Activated CD4-positive, alpha-beta T cell treated with anti-CD3 and anti-CD28 coated beads, Interleukin-2, amount 10 ng/mL, durations not matched to agents 7 days and 5 days (primary cell): ENCODE measurements at regions not wholly inside any gene's neighbourhood (a gene's known extent, or its start where the extent isn't known, plus 50 kb on each side); places are given as distances from the start of the nearest gene placed in this dataset.

Experiments used
- CTCF ChIA-PET: fragments of 350-600 bp; sonication (Branson Sonifier 250); formaldehyde crosslinking; loops from one replicate; lab custom pipeline; 2021; ENCODE audit warnings: antibody characterized with exemption; lab: Charles Lee
- POLR2A ChIA-PET: fragments of 350-600 bp; sonication (Branson Sonifier 250); formaldehyde crosslinking; loops from one replicate; lab custom pipeline; 2021; ENCODE audit warnings: antibody characterized with exemption; lab: Charles Lee
- DNase-seq: peaks from one replicate; pipeline ENCODE4 v3.0.0-alpha.2; 2020
- H3K27ac Mint-ChIP-seq: one replicate; pipeline ENCODE4 v1.8.0; 2021; ENCODE audit warnings: mild to moderate bottlenecking, moderate library complexity, mixed read lengths
- H3K27me3 Mint-ChIP-seq: one replicate; pipeline ENCODE4 v1.8.0; 2021; ENCODE audit warnings: mixed read lengths
- H3K36me3 Mint-ChIP-seq: one replicate; pipeline ENCODE4 v1.8.0; 2021; ENCODE audit warnings: low read depth, mixed read lengths
- H3K4me1 Mint-ChIP-seq: one replicate; pipeline ENCODE4 v1.8.0; 2021; ENCODE audit warnings: mixed read lengths
- H3K4me3 Mint-ChIP-seq: one replicate; pipeline ENCODE4 v1.8.0; 2021; ENCODE audit warnings: mild to moderate bottlenecking, moderate library complexity, mixed read lengths
- H3K9me3 Mint-ChIP-seq: one replicate; pipeline ENCODE4 v1.8.0; 2021; ENCODE audit warnings: mixed read lengths

GRCh38 chr19:27580906-27581305, 1632.0 kb downstream of the UQCRFS1 start:
- Mint-ChIP-seq H3K9me3 (peaks cover 27% of the 10 kb centered on the region), H3K36me3 (no peaks in the 10 kb centered on the region), H3K27me3 (no peaks in the 10 kb centered on the region), H3K27ac (no peak overlapping the region), H3K4me3 (no peak overlapping the region), H3K4me1 (no peaks in the 10 kb centered on the region)
- ChIA-PET POLR2A (no interaction called here), CTCF (no interaction called here)
- DNase-seq, result no peak
